ENCODE measurements at regions not wholly inside any gene's neighbourhood (a gene's known extent, or its start where the extent isn't known, plus 50 kb on each side); places are given as distances from the start of the nearest gene placed in this dataset.
"Not testable (repeated sequence)": the region's sequence is repeated elsewhere in the genome, so short reads cannot be mapped to it uniquely, and the experiment has no call there.

- H3K27ac ChIP-seq (ENCODE audit: insufficient read length, low read depth, low read length): no peak overlapping the region
- no peak overlapping the region for H3K56ac ChIP-seq (ENCODE audit: insufficient read length, low read depth, low read length)
- no peak overlapping the region for H2AK5ac ChIP-seq (ENCODE audit: insufficient read length, low read length)
- no peak overlapping the region for H2BK12ac ChIP-seq (ENCODE audit: insufficient read length, low read depth, low read length)
- H2BK20ac ChIP-seq (ENCODE audit: low read depth, low read length, poor library complexity, severe bottlenecking): no peak overlapping the region
- no peaks in the 10 kb centered on the region for H3K79me2 ChIP-seq (ENCODE audit: insufficient read depth, low read length)
- WGBS (ENCODE audit: extremely low coverage, insufficient read length, low lambda C conversion rate): no CpG with 5 or more reads among the region's 1 CpG
- H3K9me3 ChIP-seq (ENCODE audit: control insufficient read depth, low read depth, low read length): no peaks in the 10 kb centered on the region
- no peak overlapping the region for H3K14ac ChIP-seq (ENCODE audit: insufficient read depth, low read length)
- peaks cover 0 to 4% of the 10 kb centered on the region in 2 experiments; a peak in 1 of 5 replicates for H3K9me3 Mint-ChIP-seq
- H3K4me3 Mint-ChIP-seq: no peak overlapping the region
- no peak overlapping the region for H2BK120ac ChIP-seq (ENCODE audit: low read depth, low read length, poor library complexity, severe bottlenecking)
- no peak overlapping the region for H2BK15ac ChIP-seq (ENCODE audit: low read depth, low read length)
- no peak overlapping the region for H3T11ph ChIP-seq (ENCODE audit: low read length)
- H4K91ac ChIP-seq (ENCODE audit: insufficient read length, low read depth, low read length): no peak overlapping the region
- no peaks in the 10 kb centered on the region for H3K4me1 ChIP-seq (ENCODE audit: insufficient read depth, low read length)
- no peak overlapping the region for H2AFZ ChIP-seq (ENCODE audit: low read length)
- H3K27me3 Mint-ChIP-seq (ENCODE audit: low read depth): no peaks in the 10 kb centered on the region
- H3K79me1 ChIP-seq (ENCODE audit: insufficient read depth, low read depth, low read length, poor library complexity, severe bottlenecking): no peaks in the 10 kb centered on the region
- no peaks in the 10 kb centered on the region for H4K20me1 ChIP-seq (ENCODE audit: control insufficient read depth, insufficient read depth, insufficient read length)
- no peak overlapping the region for H2BK5ac ChIP-seq (ENCODE audit: insufficient read length, low read length)
- H3K4me2 ChIP-seq (ENCODE audit: insufficient read depth, insufficient read length, low read length): no peak overlapping the region
- DNase-seq: no peak
- no peaks in the 10 kb centered on the region for H3K4me1 Mint-ChIP-seq
- no peak overlapping the region for H3K23ac ChIP-seq (ENCODE audit: insufficient read length, low read depth, low read length)
- H3K23me2 ChIP-seq (ENCODE audit: insufficient read length, low read depth, low read length, poor library complexity, severe bottlenecking): no peaks in the 10 kb centered on the region
- no peak overlapping the region for H3K18ac ChIP-seq (ENCODE audit: insufficient read length, low read depth, low read length)
- no peak overlapping the region for H4K5ac ChIP-seq (ENCODE audit: insufficient read length, low read depth, low read length)
- no peak overlapping the region for H3K4ac ChIP-seq (ENCODE audit: low read depth, low read length)
- H3K27ac Mint-ChIP-seq: no peak overlapping the region
- H3K36me3 Mint-ChIP-seq (ENCODE audit: insufficient read depth in 1 of 3, low read depth in 3 of 3): no peaks in the 10 kb centered on the region; a peak in 1 of 7 replicates
- H3K27me3 ChIP-seq (ENCODE audit: insufficient read depth, low read length): no peaks in the 10 kb centered on the region
- TF ChIP-seq CTCF (conservative IDR thresholded peaks at IDR 0.05): no peak
- H4K8ac ChIP-seq (replicated peaks; ENCODE audit: insufficient read length, low read depth, low read length): no peak overlapping the region
- H3K9ac ChIP-seq (ENCODE audit: extremely low read depth, insufficient read length, low read length): no peak overlapping the region
Measured at GRCh38 chr6:126891158-126891557, 227.3 kb upstream of the RSPO3 start.

- H3K23ac ChIP-seq (ENCODE audit: insufficient read length, low read depth, low read length); H3K23me2 ChIP-seq (ENCODE audit: insufficient read length, low read depth, low read length, poor library complexity, severe bottlenecking); H2AK5ac ChIP-seq (ENCODE audit: insufficient read length, low read length); H3K9ac ChIP-seq (ENCODE audit: extremely low read depth, insufficient read length, low read length); H4K8ac ChIP-seq (replicated peaks; ENCODE audit: insufficient read length, low read depth, low read length); H3K18ac ChIP-seq (ENCODE audit: insufficient read length, low read depth, low read length); H3K27ac ChIP-seq (ENCODE audit: insufficient read length, low read depth, low read length); H3K79me2 ChIP-seq (ENCODE audit: insufficient read depth, low read length); H4K20me1 ChIP-seq (ENCODE audit: control insufficient read depth, insufficient read depth, insufficient read length); H3K4me1 Mint-ChIP-seq; H3K27me3 ChIP-seq (ENCODE audit: insufficient read depth, low read length); H3K9me3 Mint-ChIP-seq; H3K14ac ChIP-seq (ENCODE audit: insufficient read depth, low read length); DNase-seq; H2BK5ac ChIP-seq (ENCODE audit: insufficient read length, low read length); H3T11ph ChIP-seq (ENCODE audit: low read length); H3K36me3 Mint-ChIP-seq (ENCODE audit: insufficient read depth in 1 of 3, low read depth in 3 of 3); H2BK20ac ChIP-seq (ENCODE audit: low read depth, low read length, poor library complexity, severe bottlenecking); H3K27ac Mint-ChIP-seq; H4K91ac ChIP-seq (ENCODE audit: insufficient read length, low read depth, low read length); H3K4me1 ChIP-seq (ENCODE audit: insufficient read depth, low read length); H4K5ac ChIP-seq (ENCODE audit: insufficient read length, low read depth, low read length); H3K4me3 Mint-ChIP-seq; H3K4ac ChIP-seq (ENCODE audit: low read depth, low read length); H2BK120ac ChIP-seq (ENCODE audit: low read depth, low read length, poor library complexity, severe bottlenecking); H3K4me2 ChIP-seq (ENCODE audit: insufficient read depth, insufficient read length, low read length); H2AFZ ChIP-seq (ENCODE audit: low read length); H3K9me3 ChIP-seq (ENCODE audit: control insufficient read depth, low read depth, low read length); H3K56ac ChIP-seq (ENCODE audit: insufficient read length, low read depth, low read length); H2BK12ac ChIP-seq (ENCODE audit: insufficient read length, low read depth, low read length); H2BK15ac ChIP-seq (ENCODE audit: low read depth, low read length); H3K27me3 Mint-ChIP-seq (ENCODE audit: low read depth); H3K79me1 ChIP-seq (ENCODE audit: insufficient read depth, low read depth, low read length, poor library complexity, severe bottlenecking): not testable (repeated sequence)
- no CpG with 5 or more reads among the region's 5 CpGs for WGBS (ENCODE audit: extremely low coverage, insufficient read length, low lambda C conversion rate)
Measured at GRCh38 chr6:126892869-126893268, 225.6 kb upstream of the RSPO3 start.

Measured in H9 (cell line).